Lower leg skin (tissue), 3 donors: ENCODE measurements at regions not wholly inside any gene's neighbourhood (a gene's known extent, or its start where the extent isn't known, plus 50 kb on each side); places are given as distances from the start of the nearest gene placed in this dataset.

Experiments used
- CTCF ChIP-seq, 3 donors: fragments of 450-650 bp; IDR thresholded peaks; one replicate each; pipeline ENCODE4 v1.5.1; 2016; ENCODE audit warnings: antibody characterized with exemption in 3 of 3, mild to moderate bottlenecking in 3 of 3, moderate library complexity in 2 of 3
- POLR2A ChIP-seq, 2 donors: fragments of 450-650 bp; IDR thresholded peaks; one replicate each; pipeline ENCODE4 v1.6.1; 2016 to 2017; ENCODE audit warnings: antibody characterized with exemption in 2 of 2, mild to moderate bottlenecking in 1 of 2, moderate library complexity in 1 of 2

- TF ChIP-seq CTCF (IDR thresholded peaks at IDR 0.05) = no peak
- no peak for TF ChIP-seq POLR2A (IDR thresholded peaks at IDR 0.05)
These were observed 106.1 kb upstream of the HS3ST1 start for GRCh38 chr4:11534623-11535302.
